C4-2B (cell line): ENCODE measurements at regions not wholly inside any gene's neighbourhood (a gene's known extent, or its start where the extent isn't known, plus 50 kb on each side); places are given as distances from the start of the nearest gene placed in this dataset.

Source experiments
- ZFX ChIP-seq: fragments of 450-650 bp; IDR thresholded peaks from 2 replicates; pipeline ENCODE4 v1.6.1; 2017
- TF ChIP-seq, protein P1 (sequence below): fragments of 450-650 bp; conservative IDR thresholded peaks from 2 replicates; pipeline ENCODE4 v1.5.1; 2017; ENCODE audit warnings: mild to moderate bottlenecking

DNA sequence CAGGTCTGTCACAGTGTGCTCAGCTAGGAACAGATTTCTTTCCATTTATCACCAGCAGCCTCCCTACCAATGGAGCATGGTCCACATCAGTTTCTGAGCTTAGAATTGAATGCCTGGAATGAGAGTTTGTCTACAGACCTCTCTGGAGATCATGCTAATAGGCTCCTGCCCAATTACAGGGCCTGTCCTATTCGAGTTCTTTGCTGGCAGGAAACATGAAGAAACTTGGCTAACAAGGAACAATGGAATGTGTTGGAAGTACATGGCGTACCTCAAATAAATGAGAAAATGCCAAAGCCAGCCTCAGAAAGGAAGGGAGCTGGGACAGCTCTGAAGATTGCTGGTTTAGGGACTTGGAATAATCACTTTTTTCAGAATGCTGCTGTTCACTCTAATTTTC lies 186.0 kb upstream of the AKR1E2 start:
- TF ChIP-seq, protein P1, sequence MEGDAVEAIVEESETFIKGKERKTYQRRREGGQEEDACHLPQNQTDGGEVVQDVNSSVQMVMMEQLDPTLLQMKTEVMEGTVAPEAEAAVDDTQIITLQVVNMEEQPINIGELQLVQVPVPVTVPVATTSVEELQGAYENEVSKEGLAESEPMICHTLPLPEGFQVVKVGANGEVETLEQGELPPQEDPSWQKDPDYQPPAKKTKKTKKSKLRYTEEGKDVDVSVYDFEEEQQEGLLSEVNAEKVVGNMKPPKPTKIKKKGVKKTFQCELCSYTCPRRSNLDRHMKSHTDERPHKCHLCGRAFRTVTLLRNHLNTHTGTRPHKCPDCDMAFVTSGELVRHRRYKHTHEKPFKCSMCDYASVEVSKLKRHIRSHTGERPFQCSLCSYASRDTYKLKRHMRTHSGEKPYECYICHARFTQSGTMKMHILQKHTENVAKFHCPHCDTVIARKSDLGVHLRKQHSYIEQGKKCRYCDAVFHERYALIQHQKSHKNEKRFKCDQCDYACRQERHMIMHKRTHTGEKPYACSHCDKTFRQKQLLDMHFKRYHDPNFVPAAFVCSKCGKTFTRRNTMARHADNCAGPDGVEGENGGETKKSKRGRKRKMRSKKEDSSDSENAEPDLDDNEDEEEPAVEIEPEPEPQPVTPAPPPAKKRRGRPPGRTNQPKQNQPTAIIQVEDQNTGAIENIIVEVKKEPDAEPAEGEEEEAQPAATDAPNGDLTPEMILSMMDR = no peak
- no peak for TF ChIP-seq ZFX
